Keratinocyte (primary cell): ENCODE measurements at regions not wholly inside any gene's neighbourhood (a gene's known extent, or its start where the extent isn't known, plus 50 kb on each side); places are given as distances from the start of the nearest gene placed in this dataset.

Experiments used
- CTCF ChIP-seq, 3 experiments: IDR thresholded peaks in 1 of 3; conservative IDR thresholded peaks in 1 of 3; optimal IDR thresholded peaks in 1 of 3; 2 replicates in 2 of 3; 3 replicates in 1 of 3; pipeline versions ENCODE3 to v1.5.1; 2011; ENCODE audit warnings: low read length in 3 of 3, mild to moderate bottlenecking in 3 of 3, moderate library complexity in 2 of 3, control low read depth in 1 of 3, inconsistent platforms in 1 of 3; ENCODE audit not compliant: insufficient read depth in 2 of 3; ENCODE audit errors: extremely low read depth in 1 of 3
- EZH2 ChIP-seq: IDR thresholded peaks from one replicate; pipeline ENCODE4 v1.6.1; 2012; ENCODE audit warnings: inconsistent platforms, mild to moderate bottlenecking, low read length, moderate library complexity

- no peak for TF ChIP-seq CTCF (optimal IDR thresholded peaks at IDR 0.05 in 1 of 3, IDR thresholded peaks at IDR 0.05 in 1 of 3, conservative IDR thresholded peaks at IDR 0.05 in 1 of 3; ENCODE audit: extremely low read depth in 1 of 3, insufficient read depth in 2 of 3, low read length in 3 of 3)
- TF ChIP-seq EZH2, result no peak
These were observed 64.5 kb upstream of the ARHGAP5 start for GRCh38 chr14:32012571-32012970.
